GM23338 (cell line): ENCODE measurements at regions not wholly inside any gene's neighbourhood (a gene's known extent, or its start where the extent isn't known, plus 50 kb on each side); places are given as distances from the start of the nearest gene placed in this dataset.

Source experiments
- ATAC-seq: fragments of 200-7000 bp; cut with Tn5 transposase; 3 replicates; pipeline ENCODE4 v1.9.1; 2020
- DNase-seq: peaks from one replicate; pipeline ENCODE4 v3.0.0-alpha.2; 2015; ENCODE audit warnings: low spot score
- H2AFZ ChIP-seq: fragments of 200-600 bp; sonication (generic); 2 replicates; pipeline ENCODE4 v1.8.0; 2016; ENCODE audit warnings: antibody characterized with exemption, mild to moderate bottlenecking, moderate library complexity
- H3F3A ChIP-seq: fragments of 200-600 bp; sonication (generic); replicated peaks from 2 replicates; pipeline ENCODE4 v1.8.0; 2017; ENCODE audit warnings: antibody characterized with exemption, mixed run types, low read depth
- H3K27ac ChIP-seq: fragments of 200-600 bp; sonication (generic); 2 replicates; pipeline ENCODE4 v1.6.1; 2016; ENCODE audit warnings: low read depth
- H3K27me3 ChIP-seq: fragments of 200-600 bp; sonication (generic); 2 replicates; pipeline ENCODE4 v1.8.0; 2016; ENCODE audit warnings: mild to moderate bottlenecking, mixed run types, moderate library complexity; ENCODE audit not compliant: insufficient read depth
- H3K36me3 ChIP-seq: fragments of 200-600 bp; sonication (generic); 2 replicates; pipeline ENCODE4 v1.8.0; 2016; ENCODE audit warnings: mild to moderate bottlenecking; ENCODE audit not compliant: insufficient read depth
- H3K4me1 ChIP-seq: fragments of 200-600 bp; sonication (generic); 2 replicates; pipeline ENCODE4 v1.8.0; 2016; ENCODE audit warnings: mild to moderate bottlenecking, moderate library complexity; ENCODE audit not compliant: insufficient read depth
- H3K4me2 ChIP-seq: fragments of 200-600 bp; sonication (generic); 2 replicates; pipeline ENCODE4 v1.7.1; 2017; ENCODE audit warnings: mixed run types
- H3K4me3 ChIP-seq: fragments of 200-600 bp; sonication (generic); 2 replicates; pipeline ENCODE4 v1.6.1; 2016; ENCODE audit warnings: mixed run types
- H3K79me2 ChIP-seq: fragments of 200-600 bp; sonication (generic); replicated peaks from 2 replicates; pipeline ENCODE4 v1.8.0; 2017; ENCODE audit warnings: mild to moderate bottlenecking; ENCODE audit not compliant: insufficient read depth
- H3K9me2 ChIP-seq: fragments of 200-600 bp; sonication (generic); 2 replicates; pipeline ENCODE4 v1.8.0; 2017; ENCODE audit not compliant: insufficient read depth
- H4K20me1 ChIP-seq: fragments of 200-600 bp; sonication (generic); replicated peaks from 2 replicates; pipeline ENCODE4 v1.8.0; 2017; ENCODE audit warnings: mild to moderate bottlenecking; ENCODE audit not compliant: insufficient read depth
- H3K27ac Mint-ChIP-seq: 2 replicates; pipeline ENCODE4 v1.8.0; 2020; ENCODE audit warnings: inconsistent platforms, mild to moderate bottlenecking, moderate library complexity, mixed read lengths
- H3K27me3 Mint-ChIP-seq: 3 replicates; pipeline ENCODE4 v1.8.0; 2022; ENCODE audit warnings: low read depth, mild to moderate bottlenecking, moderate library complexity, mixed read lengths, inconsistent platforms; ENCODE audit not compliant: insufficient read depth, poor library complexity
- H3K36me3 Mint-ChIP-seq: 3 replicates; pipeline ENCODE4 v1.8.0; 2021; ENCODE audit warnings: low read depth, mild to moderate bottlenecking, inconsistent platforms, moderate library complexity, mixed read lengths
- H3K4me1 Mint-ChIP-seq: 3 replicates; pipeline ENCODE4 v1.8.0; 2020; ENCODE audit warnings: mild to moderate bottlenecking, inconsistent platforms, mixed read lengths
- H3K4me3 Mint-ChIP-seq: 3 replicates; pipeline ENCODE4 v1.8.0; 2021; ENCODE audit warnings: moderate library complexity, mild to moderate bottlenecking, inconsistent platforms, mixed read lengths
- H3K9me3 Mint-ChIP-seq: 3 replicates; pipeline ENCODE4 v1.8.0; 2020; ENCODE audit warnings: moderate library complexity, mild to moderate bottlenecking, inconsistent platforms, mixed read lengths
- CREB1 ChIP-seq: fragments of 250-450 bp; sonication (Bioruptor Pico); IDR thresholded peaks from 2 replicates; pipeline ENCODE4 v1.5.0; 2020; ENCODE audit warnings: low read depth, mild to moderate bottlenecking, moderate library complexity
- CTCF ChIP-seq, 2 experiments: fragments of 200-600 bp in 1 of 2; sonication (generic) in 1 of 2; conservative IDR thresholded peaks; 2 replicates each; pipeline versions ENCODE4 v1.5.1 to v1.6.1; 2016 to 2017; ENCODE audit warnings: antibody characterized with exemption in 2 of 2, low read depth in 2 of 2, mild to moderate bottlenecking in 2 of 2, moderate library complexity in 1 of 2
- NANOG ChIP-seq: IDR thresholded peaks from 2 replicates; pipeline ENCODE4 v1.6.1; 2016; ENCODE audit warnings: antibody characterized with exemption, borderline replicate concordance
- POLR2AphosphoS5 ChIP-seq: IDR thresholded peaks from 2 replicates; pipeline ENCODE4 v1.6.1; 2016; ENCODE audit warnings: antibody characterized with exemption, low read depth
- STAT1 ChIP-seq: IDR thresholded peaks from one replicate; pipeline ENCODE4 v1.6.1; 2016; ENCODE audit warnings: antibody characterized with exemption; ENCODE audit not compliant: unreplicated experiment
- ZNF114 ChIP-seq: fragments of 250-450 bp; sonication (Bioruptor Pico); IDR thresholded peaks from 2 replicates; pipeline ENCODE4 v1.5.0; 2020; ENCODE audit warnings: mild to moderate bottlenecking, moderate library complexity
- ZNF331 ChIP-seq: fragments of 250-450 bp; sonication (Bioruptor Pico); IDR thresholded peaks from 2 replicates; pipeline ENCODE4 v1.5.0; 2020; ENCODE audit warnings: low read depth, mild to moderate bottlenecking, moderate library complexity
- TF ChIP-seq, protein P1 (sequence below): IDR thresholded peaks from 2 replicates; pipeline ENCODE4 v1.6.1; 2016; ENCODE audit warnings: antibody characterized with exemption
- TF ChIP-seq, protein P2 (sequence below): IDR thresholded peaks from one replicate; pipeline ENCODE4 v1.6.1; 2018; ENCODE audit warnings: antibody characterized with exemption; ENCODE audit not compliant: unreplicated experiment
- TF ChIP-seq, protein P3 (sequence below): fragments of 250-450 bp; sonication (Bioruptor Pico); IDR thresholded peaks from 2 replicates; pipeline ENCODE4 v1.5.0; 2020; ENCODE audit warnings: mild to moderate bottlenecking, moderate library complexity

GRCh38 chr6:168967281-168967925 lies 286.2 kb downstream of the THBS2 start:
- no peaks in the 10 kb centered on the region for H3K27me3 ChIP-seq
- H3K4me2 ChIP-seq, result no peak overlapping the region
- Mint-ChIP-seq H3K4me3 (no peak overlapping the region), H3K9me3 (peaks cover 14% of the 10 kb centered on the region), H3K4me1 (no peaks in the 10 kb centered on the region), H3K27me3 (no peaks in the 10 kb centered on the region), H3K27ac (no peak overlapping the region), H3K36me3 (no peaks in the 10 kb centered on the region)
- no peak overlapping the region for H3K27ac ChIP-seq
- H4K20me1 ChIP-seq, result no peaks in the 10 kb centered on the region
- no peaks in the 10 kb centered on the region for H3F3A ChIP-seq
- ATAC-seq, result no peak
- H2AFZ ChIP-seq, result no peak overlapping the region
- no peaks in the 10 kb centered on the region for H3K9me2 ChIP-seq
- H3K36me3 ChIP-seq, result no peaks in the 10 kb centered on the region
- no peak overlapping the region for H3K4me3 ChIP-seq
- H3K79me2 ChIP-seq, result no peaks in the 10 kb centered on the region
- no peak for TF ChIP-seq CTCF (conservative IDR thresholded peaks at IDR 0.05; ENCODE audit: low read depth in 2 of 2)
- TF ChIP-seq STAT1, result no peak
- TF ChIP-seq CREB1 (CRISPR knock-in tag), result no peak
- TF ChIP-seq, protein P1, sequence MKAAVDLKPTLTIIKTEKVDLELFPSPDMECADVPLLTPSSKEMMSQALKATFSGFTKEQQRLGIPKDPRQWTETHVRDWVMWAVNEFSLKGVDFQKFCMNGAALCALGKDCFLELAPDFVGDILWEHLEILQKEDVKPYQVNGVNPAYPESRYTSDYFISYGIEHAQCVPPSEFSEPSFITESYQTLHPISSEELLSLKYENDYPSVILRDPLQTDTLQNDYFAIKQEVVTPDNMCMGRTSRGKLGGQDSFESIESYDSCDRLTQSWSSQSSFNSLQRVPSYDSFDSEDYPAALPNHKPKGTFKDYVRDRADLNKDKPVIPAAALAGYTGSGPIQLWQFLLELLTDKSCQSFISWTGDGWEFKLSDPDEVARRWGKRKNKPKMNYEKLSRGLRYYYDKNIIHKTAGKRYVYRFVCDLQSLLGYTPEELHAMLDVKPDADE, result no peak
- TF ChIP-seq POLR2AphosphoS5, result no peak
- no peak for TF ChIP-seq NANOG
- no peak for TF ChIP-seq ZNF331 (CRISPR knock-in tag)
- TF ChIP-seq, protein P2, sequence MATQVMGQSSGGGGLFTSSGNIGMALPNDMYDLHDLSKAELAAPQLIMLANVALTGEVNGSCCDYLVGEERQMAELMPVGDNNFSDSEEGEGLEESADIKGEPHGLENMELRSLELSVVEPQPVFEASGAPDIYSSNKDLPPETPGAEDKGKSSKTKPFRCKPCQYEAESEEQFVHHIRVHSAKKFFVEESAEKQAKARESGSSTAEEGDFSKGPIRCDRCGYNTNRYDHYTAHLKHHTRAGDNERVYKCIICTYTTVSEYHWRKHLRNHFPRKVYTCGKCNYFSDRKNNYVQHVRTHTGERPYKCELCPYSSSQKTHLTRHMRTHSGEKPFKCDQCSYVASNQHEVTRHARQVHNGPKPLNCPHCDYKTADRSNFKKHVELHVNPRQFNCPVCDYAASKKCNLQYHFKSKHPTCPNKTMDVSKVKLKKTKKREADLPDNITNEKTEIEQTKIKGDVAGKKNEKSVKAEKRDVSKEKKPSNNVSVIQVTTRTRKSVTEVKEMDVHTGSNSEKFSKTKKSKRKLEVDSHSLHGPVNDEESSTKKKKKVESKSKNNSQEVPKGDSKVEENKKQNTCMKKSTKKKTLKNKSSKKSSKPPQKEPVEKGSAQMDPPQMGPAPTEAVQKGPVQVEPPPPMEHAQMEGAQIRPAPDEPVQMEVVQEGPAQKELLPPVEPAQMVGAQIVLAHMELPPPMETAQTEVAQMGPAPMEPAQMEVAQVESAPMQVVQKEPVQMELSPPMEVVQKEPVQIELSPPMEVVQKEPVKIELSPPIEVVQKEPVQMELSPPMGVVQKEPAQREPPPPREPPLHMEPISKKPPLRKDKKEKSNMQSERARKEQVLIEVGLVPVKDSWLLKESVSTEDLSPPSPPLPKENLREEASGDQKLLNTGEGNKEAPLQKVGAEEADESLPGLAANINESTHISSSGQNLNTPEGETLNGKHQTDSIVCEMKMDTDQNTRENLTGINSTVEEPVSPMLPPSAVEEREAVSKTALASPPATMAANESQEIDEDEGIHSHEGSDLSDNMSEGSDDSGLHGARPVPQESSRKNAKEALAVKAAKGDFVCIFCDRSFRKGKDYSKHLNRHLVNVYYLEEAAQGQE, result no peak
- TF ChIP-seq, protein P3, sequence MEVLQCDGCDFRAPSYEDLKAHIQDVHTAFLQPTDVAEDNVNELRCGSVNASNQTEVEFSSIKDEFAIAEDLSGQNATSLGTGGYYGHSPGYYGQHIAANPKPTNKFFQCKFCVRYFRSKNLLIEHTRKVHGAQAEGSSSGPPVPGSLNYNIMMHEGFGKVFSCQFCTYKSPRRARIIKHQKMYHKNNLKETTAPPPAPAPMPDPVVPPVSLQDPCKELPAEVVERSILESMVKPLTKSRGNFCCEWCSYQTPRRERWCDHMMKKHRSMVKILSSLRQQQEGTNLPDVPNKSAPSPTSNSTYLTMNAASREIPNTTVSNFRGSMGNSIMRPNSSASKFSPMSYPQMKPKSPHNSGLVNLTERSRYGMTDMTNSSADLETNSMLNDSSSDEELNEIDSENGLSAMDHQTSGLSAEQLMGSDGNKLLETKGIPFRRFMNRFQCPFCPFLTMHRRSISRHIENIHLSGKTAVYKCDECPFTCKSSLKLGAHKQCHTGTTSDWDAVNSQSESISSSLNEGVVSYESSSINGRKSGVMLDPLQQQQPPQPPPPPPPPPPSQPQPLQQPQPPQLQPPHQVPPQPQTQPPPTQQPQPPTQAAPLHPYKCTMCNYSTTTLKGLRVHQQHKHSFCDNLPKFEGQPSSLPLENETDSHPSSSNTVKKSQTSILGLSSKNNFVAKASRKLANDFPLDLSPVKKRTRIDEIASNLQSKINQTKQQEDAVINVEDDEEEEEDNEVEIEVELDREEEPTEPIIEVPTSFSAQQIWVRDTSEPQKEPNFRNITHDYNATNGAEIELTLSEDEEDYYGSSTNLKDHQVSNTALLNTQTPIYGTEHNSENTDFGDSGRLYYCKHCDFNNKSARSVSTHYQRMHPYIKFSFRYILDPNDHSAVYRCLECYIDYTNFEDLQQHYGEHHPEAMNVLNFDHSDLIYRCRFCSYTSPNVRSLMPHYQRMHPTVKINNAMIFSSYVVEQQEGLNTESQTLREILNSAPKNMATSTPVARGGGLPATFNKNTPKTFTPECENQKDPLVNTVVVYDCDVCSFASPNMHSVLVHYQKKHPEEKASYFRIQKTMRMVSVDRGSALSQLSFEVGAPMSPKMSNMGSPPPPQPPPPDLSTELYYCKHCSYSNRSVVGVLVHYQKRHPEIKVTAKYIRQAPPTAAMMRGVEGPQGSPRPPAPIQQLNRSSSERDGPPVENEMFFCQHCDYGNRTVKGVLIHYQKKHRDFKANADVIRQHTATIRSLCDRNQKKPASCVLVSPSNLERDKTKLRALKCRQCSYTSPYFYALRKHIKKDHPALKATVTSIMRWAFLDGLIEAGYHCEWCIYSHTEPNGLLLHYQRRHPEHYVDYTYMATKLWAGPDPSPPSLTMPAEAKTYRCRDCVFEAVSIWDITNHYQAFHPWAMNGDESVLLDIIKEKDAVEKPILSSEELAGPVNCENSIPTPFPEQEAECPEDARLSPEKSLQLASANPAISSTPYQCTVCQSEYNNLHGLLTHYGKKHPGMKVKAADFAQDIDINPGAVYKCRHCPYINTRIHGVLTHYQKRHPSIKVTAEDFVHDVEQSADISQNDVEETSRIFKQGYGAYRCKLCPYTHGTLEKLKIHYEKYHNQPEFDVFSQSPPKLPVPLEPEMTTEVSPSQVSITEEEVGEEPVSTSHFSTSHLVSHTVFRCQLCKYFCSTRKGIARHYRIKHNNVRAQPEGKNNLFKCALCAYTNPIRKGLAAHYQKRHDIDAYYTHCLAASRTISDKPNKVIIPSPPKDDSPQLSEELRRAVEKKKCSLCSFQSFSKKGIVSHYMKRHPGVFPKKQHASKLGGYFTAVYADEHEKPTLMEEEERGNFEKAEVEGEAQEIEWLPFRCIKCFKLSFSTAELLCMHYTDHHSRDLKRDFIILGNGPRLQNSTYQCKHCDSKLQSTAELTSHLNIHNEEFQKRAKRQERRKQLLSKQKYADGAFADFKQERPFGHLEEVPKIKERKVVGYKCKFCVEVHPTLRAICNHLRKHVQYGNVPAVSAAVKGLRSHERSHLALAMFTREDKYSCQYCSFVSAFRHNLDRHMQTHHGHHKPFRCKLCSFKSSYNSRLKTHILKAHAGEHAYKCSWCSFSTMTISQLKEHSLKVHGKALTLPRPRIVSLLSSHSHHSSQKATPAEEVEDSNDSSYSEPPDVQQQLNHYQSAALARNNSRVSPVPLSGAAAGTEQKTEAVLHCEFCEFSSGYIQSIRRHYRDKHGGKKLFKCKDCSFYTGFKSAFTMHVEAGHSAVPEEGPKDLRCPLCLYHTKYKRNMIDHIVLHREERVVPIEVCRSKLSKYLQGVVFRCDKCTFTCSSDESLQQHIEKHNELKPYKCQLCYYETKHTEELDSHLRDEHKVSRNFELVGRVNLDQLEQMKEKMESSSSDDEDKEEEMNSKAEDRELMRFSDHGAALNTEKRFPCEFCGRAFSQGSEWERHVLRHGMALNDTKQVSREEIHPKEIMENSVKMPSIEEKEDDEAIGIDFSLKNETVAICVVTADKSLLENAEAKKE (CRISPR knock-in tag), result no peak
- TF ChIP-seq ZNF114 (CRISPR knock-in tag), result no peak
- no peaks in the 10 kb centered on the region for H3K4me1 ChIP-seq
- no peak for DNase-seq
